Astrocyte (in vitro differentiated cells and primary cell): ENCODE measurements at regions not wholly inside any gene's neighbourhood (a gene's known extent, or its start where the extent isn't known, plus 50 kb on each side); places are given as distances from the start of the nearest gene placed in this dataset.

Source experiments
- EZH2 ChIP-seq: IDR thresholded peaks from 2 replicates; pipeline ENCODE4 v1.6.1; 2012; ENCODE audit warnings: mild to moderate bottlenecking, low read length, inconsistent platforms; ENCODE audit not compliant: insufficient read depth
- TF ChIP-seq, protein P1 (sequence below): IDR thresholded peaks from 2 replicates; pipeline ENCODE4 v1.5.1; 2011; ENCODE audit warnings: low read depth, mild to moderate bottlenecking, inconsistent platforms, low read length, moderate library complexity; ENCODE audit not compliant: insufficient read depth

GRCh38 chr9:102832814-102833213, 162.3 kb upstream of the CYLC2 start:
- TF ChIP-seq, protein P1, sequence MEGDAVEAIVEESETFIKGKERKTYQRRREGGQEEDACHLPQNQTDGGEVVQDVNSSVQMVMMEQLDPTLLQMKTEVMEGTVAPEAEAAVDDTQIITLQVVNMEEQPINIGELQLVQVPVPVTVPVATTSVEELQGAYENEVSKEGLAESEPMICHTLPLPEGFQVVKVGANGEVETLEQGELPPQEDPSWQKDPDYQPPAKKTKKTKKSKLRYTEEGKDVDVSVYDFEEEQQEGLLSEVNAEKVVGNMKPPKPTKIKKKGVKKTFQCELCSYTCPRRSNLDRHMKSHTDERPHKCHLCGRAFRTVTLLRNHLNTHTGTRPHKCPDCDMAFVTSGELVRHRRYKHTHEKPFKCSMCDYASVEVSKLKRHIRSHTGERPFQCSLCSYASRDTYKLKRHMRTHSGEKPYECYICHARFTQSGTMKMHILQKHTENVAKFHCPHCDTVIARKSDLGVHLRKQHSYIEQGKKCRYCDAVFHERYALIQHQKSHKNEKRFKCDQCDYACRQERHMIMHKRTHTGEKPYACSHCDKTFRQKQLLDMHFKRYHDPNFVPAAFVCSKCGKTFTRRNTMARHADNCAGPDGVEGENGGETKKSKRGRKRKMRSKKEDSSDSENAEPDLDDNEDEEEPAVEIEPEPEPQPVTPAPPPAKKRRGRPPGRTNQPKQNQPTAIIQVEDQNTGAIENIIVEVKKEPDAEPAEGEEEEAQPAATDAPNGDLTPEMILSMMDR: no peak
- TF ChIP-seq EZH2: no peak
